ENCODE measurements at regions not wholly inside any gene's neighbourhood (a gene's known extent, or its start where the extent isn't known, plus 50 kb on each side); places are given as distances from the start of the nearest gene placed in this dataset.

- TF ChIP-seq BHLHE40 (IDR thresholded peaks at IDR 0.05; ENCODE audit: borderline replicate concordance) (no peak), SP1 (IDR thresholded peaks at IDR 0.05) (no peak), ELF4 (IDR thresholded peaks at IDR 0.05) (no peak), NFRKB (IDR thresholded peaks at IDR 0.05) (no peak)
Measured at GRCh38 chr2:176645494-176645893, 376.3 kb downstream of the MTX2 start.

Data from HEK293T (cell line).